ENCODE measurements at regions not wholly inside any gene's neighbourhood (a gene's known extent, or its start where the extent isn't known, plus 50 kb on each side); places are given as distances from the start of the nearest gene placed in this dataset.
"Not testable (repeated sequence)": the region's sequence is repeated elsewhere in the genome, so short reads cannot be mapped to it uniquely, and the experiment has no call there.

- ATAC-seq; H3K27ac ChIP-seq (ENCODE audit: low read length); H3K9me3 ChIP-seq (ENCODE audit: control insufficient read depth, low read length); H3K4me3 ChIP-seq (ENCODE audit: low read length); H3K27me3 ChIP-seq (ENCODE audit: control insufficient read depth, insufficient read depth); DNase-seq; H3K4me1 ChIP-seq (ENCODE audit: control insufficient read depth, insufficient read depth, low read length); intact Hi-C loops (cut with DNase I): not testable (repeated sequence)
- 37% methylated on average over 2 of the region's 2 CpGs for WGBS
Observed at GRCh38 chr21:9791453-9791852, 729.9 kb upstream of the TPTE start.

GRCh38 chr21:9795291-9795690 is 726.1 kb upstream of the TPTE start:
- DNase-seq; intact Hi-C loops (cut with DNase I); H3K27ac ChIP-seq (ENCODE audit: low read length); H3K27me3 ChIP-seq (ENCODE audit: control insufficient read depth, insufficient read depth); ATAC-seq; H3K9me3 ChIP-seq (ENCODE audit: control insufficient read depth, low read length); H3K4me3 ChIP-seq (ENCODE audit: low read length); H3K4me1 ChIP-seq (ENCODE audit: control insufficient read depth, insufficient read depth, low read length): not testable (repeated sequence)
- 48% methylated on average over 4 of the region's 4 CpGs for WGBS

GRCh38 chr21:9796293-9796692 is 725.1 kb upstream of the TPTE start:
- intact Hi-C loops (cut with DNase I); H3K4me3 ChIP-seq (ENCODE audit: low read length); ATAC-seq; H3K27me3 ChIP-seq (ENCODE audit: control insufficient read depth, insufficient read depth); H3K27ac ChIP-seq (ENCODE audit: low read length); H3K9me3 ChIP-seq (ENCODE audit: control insufficient read depth, low read length); H3K4me1 ChIP-seq (ENCODE audit: control insufficient read depth, insufficient read depth, low read length); DNase-seq: not testable (repeated sequence)

- intact Hi-C loops (cut with DNase I); DNase-seq; H3K9me3 ChIP-seq (ENCODE audit: control insufficient read depth, low read length); H3K4me3 ChIP-seq (ENCODE audit: low read length); ATAC-seq; H3K27ac ChIP-seq (ENCODE audit: low read length); H3K4me1 ChIP-seq (ENCODE audit: control insufficient read depth, insufficient read depth, low read length); H3K27me3 ChIP-seq (ENCODE audit: control insufficient read depth, insufficient read depth): not testable (repeated sequence)
- 37% methylated on average over 3 of the region's 5 CpGs for WGBS
Observed at GRCh38 chr21:9807675-9808074, 713.7 kb upstream of the TPTE start.

- H3K27me3 ChIP-seq (ENCODE audit: control insufficient read depth, insufficient read depth); H3K4me1 ChIP-seq (ENCODE audit: control insufficient read depth, insufficient read depth, low read length); intact Hi-C loops (cut with DNase I); ATAC-seq; H3K9me3 ChIP-seq (ENCODE audit: control insufficient read depth, low read length); H3K4me3 ChIP-seq (ENCODE audit: low read length); H3K27ac ChIP-seq (ENCODE audit: low read length): not testable (repeated sequence)
- peak in 1 of 3 donors; percentile 58 for DNase-seq
- WGBS = 79% methylated on average over 35 of the region's 50 CpGs
Observed at GRCh38 chr21:9811223-9812004, 710.0 kb upstream of the TPTE start.

GRCh38 chr21:9812507-9812906 is 708.9 kb upstream of the TPTE start:
- ATAC-seq; H3K27ac ChIP-seq (ENCODE audit: low read length): not testable (repeated sequence)

GRCh38 chr21:9813894-9814814 is 707.2 kb upstream of the TPTE start:
- H3K4me3 ChIP-seq (ENCODE audit: low read length); H3K4me1 ChIP-seq (ENCODE audit: control insufficient read depth, insufficient read depth, low read length); ATAC-seq; H3K27ac ChIP-seq (ENCODE audit: low read length); H3K27me3 ChIP-seq (ENCODE audit: control insufficient read depth, insufficient read depth); intact Hi-C loops (cut with DNase I); H3K9me3 ChIP-seq (ENCODE audit: control insufficient read depth, low read length): not testable (repeated sequence)
- WGBS = 81% methylated on average over 21 of the region's 57 CpGs
- peak in 1 of 3 donors; percentile 58 for DNase-seq

More at GRCh38 chr21:9812507-9812906, 708.9 kb upstream of the TPTE start:
- H3K4me3 ChIP-seq (ENCODE audit: low read length); intact Hi-C loops (cut with DNase I); H3K9me3 ChIP-seq (ENCODE audit: control insufficient read depth, low read length); H3K4me1 ChIP-seq (ENCODE audit: control insufficient read depth, insufficient read depth, low read length); DNase-seq; H3K27me3 ChIP-seq (ENCODE audit: control insufficient read depth, insufficient read depth): not testable (repeated sequence)
- 77% methylated on average over 22 of the region's 35 CpGs for WGBS

GRCh38 chr21:9815181-9815789 is 706.1 kb upstream of the TPTE start:
- WGBS = 73% methylated on average over 10 of the region's 43 CpGs
- intact Hi-C loops (cut with DNase I) = not testable (repeated sequence)

GRCh38 chr21:9816734-9817334 is 704.5 kb upstream of the TPTE start:
- H3K4me1 ChIP-seq (ENCODE audit: control insufficient read depth, insufficient read depth, low read length); DNase-seq; H3K9me3 ChIP-seq (ENCODE audit: control insufficient read depth, low read length); H3K27me3 ChIP-seq (ENCODE audit: control insufficient read depth, insufficient read depth); intact Hi-C loops (cut with DNase I); H3K27ac ChIP-seq (ENCODE audit: low read length); H3K4me3 ChIP-seq (ENCODE audit: low read length); ATAC-seq: not testable (repeated sequence)
- 86% methylated on average over 19 of the region's 38 CpGs for WGBS

More at GRCh38 chr21:9815181-9815789, 706.1 kb upstream of the TPTE start:
- not testable (repeated sequence) for H3K9me3 ChIP-seq (ENCODE audit: control insufficient read depth, low read length); DNase-seq; ATAC-seq; H3K4me1 ChIP-seq (ENCODE audit: control insufficient read depth, insufficient read depth, low read length); H3K27me3 ChIP-seq (ENCODE audit: control insufficient read depth, insufficient read depth); H3K4me3 ChIP-seq (ENCODE audit: low read length); H3K27ac ChIP-seq (ENCODE audit: low read length)

- H3K27me3 ChIP-seq (ENCODE audit: control insufficient read depth, insufficient read depth); H3K4me1 ChIP-seq (ENCODE audit: control insufficient read depth, insufficient read depth, low read length); intact Hi-C loops (cut with DNase I); H3K4me3 ChIP-seq (ENCODE audit: low read length); H3K9me3 ChIP-seq (ENCODE audit: control insufficient read depth, low read length); ATAC-seq; DNase-seq; H3K27ac ChIP-seq (ENCODE audit: low read length): not testable (repeated sequence)
- no CpG with 5 or more reads among the region's 43 CpGs for WGBS
Observed at GRCh38 chr21:9817841-9818441, 703.4 kb upstream of the TPTE start.

Measured in right cardiac atrium (tissue), 5 donors.